K562 (cell line): ENCODE measurements at regions not wholly inside any gene's neighbourhood (a gene's known extent, or its start where the extent isn't known, plus 50 kb on each side); places are given as distances from the start of the nearest gene placed in this dataset.

Source experiments
- ATAC-seq: fragments of 200-7000 bp; cut with Tn5 transposase; 3 replicates; pipeline ENCODE4 v1.9.1; 2020; ENCODE audit warnings: moderate library complexity
- BruUV-seq: library from RNA; stranded (reverse); fragments of 400-500 nt; replicated peaks from 2 replicates; lab custom pipeline; 2021; lab: Mats Ljungman, UMichigan
- CTCF ChIA-PET: fragments of 300-600 bp; formaldehyde crosslinking; extraction: SDS; loops from one replicate; lab custom pipeline; 2021; ENCODE audit warnings: low intra/inter-chr PET ratio; lab: Yijun Ruan, JAX
- POLR2A ChIA-PET: fragments of 300-600, 350-650 bp; sonication (Branson Sonifier 250); formaldehyde crosslinking; extraction: SDS; loops from one replicate; lab custom pipeline; 2021; ENCODE audit warnings: antibody characterized with exemption, inconsistent platforms; lab: Yijun Ruan, JAX
- DNase-seq, 4 experiments: peaks; one replicate each; pipeline versions ENCODE4 v3.0.0 to v3.0.0-alpha.2; 2011 to 2018; ENCODE audit warnings: low spot score in 3 of 4, mixed read lengths in 3 of 4; ENCODE audit errors: extremely low read depth in 1 of 4
- FAIRE-seq: peaks from 2 replicates; lab custom pipeline; 2011; peaks lifted over from hg19 to GRCh38; lab: Jason Lieb, UNC
- H2AFZ ChIP-seq: 2 replicates; pipeline ENCODE4 v1.6.0; 2011; ENCODE audit warnings: low read depth, low read length, control low read depth, inconsistent platforms
- H3K27ac ChIP-seq: fragments of 200-600 bp; 3 replicates; pipeline ENCODE4 v1.8.0; 2011; ENCODE audit warnings: low read depth, mild to moderate bottlenecking, control low read depth, inconsistent platforms, low read length, moderate library complexity, mixed read lengths; ENCODE audit errors: extremely low read depth
- H3K27me3 ChIP-seq, 2 experiments: fragments of 300-600 bp in 1 of 2; 2 replicates in 1 of 2; 3 replicates in 1 of 2; pipeline versions ENCODE4 v1.6.0 to v1.8.0; 2011; ENCODE audit warnings: inconsistent platforms in 2 of 2, low read length in 2 of 2, mild to moderate bottlenecking in 1 of 2, mixed read lengths in 1 of 2, moderate library complexity in 1 of 2; ENCODE audit not compliant: control insufficient read depth in 2 of 2, insufficient read depth in 2 of 2
- H3K36me3 ChIP-seq: fragments of 300-600 bp; 3 replicates; pipeline ENCODE4 v1.8.0; 2011; ENCODE audit warnings: mild to moderate bottlenecking, low read length, inconsistent platforms; ENCODE audit not compliant: control insufficient read depth, insufficient read depth
- H3K4me1 ChIP-seq, 2 experiments: fragments of 200-600 bp in 1 of 2; replicated peaks in 1 of 2; 2 replicates in 1 of 2; 3 replicates in 1 of 2; pipeline versions ENCODE4 v1.5.1 to v1.8.0; 2011; ENCODE audit warnings: inconsistent platforms in 2 of 2, low read length in 2 of 2, mild to moderate bottlenecking in 1 of 2, mixed read lengths in 1 of 2, moderate library complexity in 1 of 2; ENCODE audit not compliant: control insufficient read depth in 2 of 2, insufficient read depth in 2 of 2
- H3K4me2 ChIP-seq: 2 replicates; pipeline ENCODE4 v1.6.1; 2011; ENCODE audit warnings: low read length, control low read depth, inconsistent platforms, mixed read lengths; ENCODE audit not compliant: insufficient read depth
- H3K4me3 ChIP-seq: fragments of 200-600 bp; sonication (generic), shearing (Covaris generic); 2 replicates; pipeline ENCODE4 v1.5.1; 2016; ENCODE audit warnings: control low read depth, inconsistent platforms
- H3K79me2 ChIP-seq: fragments of 200-600 bp; 3 replicates; pipeline ENCODE4 v1.8.0; 2011; ENCODE audit warnings: low read length, inconsistent platforms; ENCODE audit not compliant: control insufficient read depth, insufficient read depth
- H3K9ac ChIP-seq, 2 experiments: 2 replicates each; pipeline versions ENCODE4 v1.6.0 to v1.6.1; 2011; ENCODE audit warnings: low read depth in 2 of 2, low read length in 2 of 2, control low read depth in 1 of 2, inconsistent platforms in 1 of 2, mild to moderate bottlenecking in 1 of 2, mixed read lengths in 1 of 2; ENCODE audit not compliant: insufficient read depth in 1 of 2
- H3K9me1 ChIP-seq: one replicate; pipeline ENCODE4 v1.6.0; 2011; ENCODE audit warnings: inconsistent platforms, mild to moderate bottlenecking, low read length, moderate library complexity; ENCODE audit not compliant: control insufficient read depth, insufficient read depth
- H3K9me3 ChIP-seq: replicated peaks from 2 replicates; pipeline ENCODE4 v1.5.1; 2011; ENCODE audit warnings: low read depth, low read length, inconsistent platforms; ENCODE audit not compliant: control insufficient read depth, insufficient read depth
- H4K20me1 ChIP-seq: replicated peaks from 2 replicates; pipeline ENCODE4 v1.6.1; 2011; ENCODE audit warnings: low read length, inconsistent platforms, mixed read lengths; ENCODE audit not compliant: control insufficient read depth, insufficient read depth
- ARID1B ChIP-seq: fragments of 450-650 bp; IDR thresholded peaks from 2 replicates; pipeline ENCODE4 v1.6.1; 2016; ENCODE audit warnings: antibody characterized with exemption, mild to moderate bottlenecking, inconsistent platforms
- BDP1 ChIP-seq: IDR thresholded peaks from 3 replicates; pipeline ENCODE4 v1.6.1; 2011; ENCODE audit not compliant: insufficient read length, insufficient read depth
- C11orf30 ChIP-seq: fragments of 450-650 bp; IDR thresholded peaks from 2 replicates; pipeline ENCODE4 v1.6.1; 2016; ENCODE audit warnings: low read depth, mild to moderate bottlenecking
- CBFA2T2 ChIP-seq: fragments of 450-650 bp; conservative IDR thresholded peaks from 2 replicates; pipeline ENCODE4 v1.6.1; 2017; ENCODE audit warnings: mild to moderate bottlenecking
- CBFA2T3 ChIP-seq: fragments of 450-650 bp; IDR thresholded peaks from 2 replicates; pipeline ENCODE4 v1.6.1; 2017
- ELF2 ChIP-seq: fragments of 250-450 bp; sonication (Bioruptor Pico); IDR thresholded peaks from 2 replicates; pipeline ENCODE4 v1.5.0; 2021; ENCODE audit warnings: mild to moderate bottlenecking
- LCOR ChIP-seq: sonication (generic); formaldehyde crosslinking; IDR thresholded peaks from 2 replicates; pipeline ENCODE4 v1.8.0; 2022; ENCODE audit warnings: mild to moderate bottlenecking, missing genetic modification reagents
- MAFG ChIP-seq: fragments of 450-650 bp; conservative IDR thresholded peaks from 2 replicates; pipeline ENCODE4 v1.6.1; 2016; ENCODE audit warnings: missing genetic modification characterization, missing compliant biosample characterization
- NCOA4 ChIP-seq: fragments of 450-650 bp; IDR thresholded peaks from 2 replicates; pipeline ENCODE4 v1.6.1; 2018; ENCODE audit warnings: mild to moderate bottlenecking; ENCODE audit not compliant: partially characterized antibody
- NUFIP1 ChIP-seq: fragments of 450-650 bp; IDR thresholded peaks from 2 replicates; pipeline ENCODE4 v1.6.1; 2018; ENCODE audit not compliant: partially characterized antibody
- RBM22 ChIP-seq: fragments of 200-400 bp; formaldehyde crosslinking; IDR thresholded peaks from 2 replicates; pipeline ENCODE4 v1.6.1; 2018; ENCODE audit warnings: low read length, low read depth; ENCODE audit not compliant: poor library complexity, severe bottlenecking
- SMARCA5 ChIP-seq: fragments of 450-650 bp; IDR thresholded peaks from 2 replicates; pipeline ENCODE4 v1.6.1; 2016
- TRIM24 ChIP-seq, 2 experiments: fragments of 450-650 bp; IDR thresholded peaks; 2 replicates each; pipeline ENCODE4 v1.6.1; 2016
- ZBTB7A ChIP-seq: IDR thresholded peaks from 2 replicates; pipeline ENCODE4 v1.6.1; 2011; ENCODE audit warnings: low read depth, mild to moderate bottlenecking, low read length, moderate library complexity, borderline replicate concordance; ENCODE audit not compliant: control insufficient read depth
- ZKSCAN8 ChIP-seq: fragments of 200-800 bp; sonication (Bioruptor generic); IDR thresholded peaks from 2 replicates; pipeline ENCODE4 v1.6.1; 2016; ENCODE audit warnings: missing genetic modification characterization, missing compliant biosample characterization
- ZNF584 ChIP-seq: fragments of 200-800 bp; sonication (Bioruptor generic); IDR thresholded peaks from 2 replicates; pipeline ENCODE4 v1.6.1; 2016; ENCODE audit warnings: low read depth, mild to moderate bottlenecking, missing genetic modification characterization, missing compliant biosample characterization
- ZNF766 ChIP-seq: fragments of 200-800 bp; sonication (Bioruptor generic); conservative IDR thresholded peaks from 2 replicates; pipeline ENCODE4 v1.6.1; 2016; ENCODE audit warnings: missing genetic modification characterization, missing compliant biosample characterization
- WGBS: fragments of 100-300 bp; shearing (Covaris generic); methylation state at CpG from one replicate; pipeline ENCODE4 v1.1.6; 2016; ENCODE audit warnings: low coverage, mixed read lengths; ENCODE audit not compliant: insufficient coverage; ENCODE audit errors: missing lambda C conversion rate; 5-methylcytosine and 5-hydroxymethylcytosine counted together
- in situ Hi-C: fragments of 300-500 bp; cut with MboI; formaldehyde crosslinking; loops from 4 replicates; pipeline ENCODE4 v1.15.0; 2018; ENCODE audit warnings: inconsistent platforms, mixed read lengths
- intact Hi-C: fragments of 100-400 bp; cut with micrococcal nuclease; formaldehyde crosslinking; loops from 2 replicates; pipeline ENCODE4 v1.14.2; 2022
- TF ChIP-seq, protein P1 (sequence below), 2 experiments: fragments of 450-650 bp; IDR thresholded peaks; 2 replicates each; pipeline ENCODE4 v1.6.1; 2018; ENCODE audit warnings: mild to moderate bottlenecking in 2 of 2, low read depth in 1 of 2; ENCODE audit not compliant: partially characterized antibody in 2 of 2
- TF ChIP-seq, protein P2 (sequence below): sonication (generic); formaldehyde crosslinking; IDR thresholded peaks from 2 replicates; pipeline ENCODE4 v1.8.1; 2022; ENCODE audit warnings: missing genetic modification reagents

DNA sequence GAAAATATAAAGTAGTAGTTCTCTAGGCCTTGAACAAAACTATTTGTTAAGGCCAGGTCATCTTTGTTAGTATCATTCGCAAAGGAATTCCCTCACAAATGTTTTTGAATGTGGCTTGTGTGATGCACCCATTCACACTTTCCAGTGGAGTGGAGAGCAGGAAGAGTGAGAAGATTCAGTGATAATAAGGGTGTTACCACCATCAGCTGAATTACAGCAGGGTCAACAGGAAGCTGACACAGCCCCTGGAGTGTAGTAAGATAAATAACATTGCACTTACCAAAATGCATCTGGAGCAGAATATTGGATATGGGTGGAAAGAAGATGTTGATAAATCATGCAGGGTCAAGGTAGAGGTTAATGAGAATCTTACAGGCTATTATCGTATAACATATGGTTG, 231.0 kb downstream of the DSC3 start:
- Histone ChIP-seq H3K36me3 (no peaks in the 10 kb centered on the region), H3K9me3 (no peaks in the 10 kb centered on the region), H2AFZ (no peak overlapping the region), H3K27ac (no peak overlapping the region), H3K4me2 (peak overlapping the region; percentile 8; the same call in 1 of the 2 replicates), H3K9ac (no peak overlapping the region), H3K4me1 (peaks cover 0 to 5% of the 10 kb centered on the region in 2 experiments; a peak in 2 of 5 replicates), H3K27me3 (no peaks in the 10 kb centered on the region), H3K4me3 (no peak overlapping the region), H3K79me2 (no peaks in the 10 kb centered on the region), H3K9me1 (no peaks in the 10 kb centered on the region), H4K20me1 (no peaks in the 10 kb centered on the region)
- FAIRE-seq (no peak), DNase-seq (peak in 1 of 4 experiments; percentile 48), ATAC-seq (peak; percentile 78)
- in situ Hi-C loops (no loop called here), intact Hi-C loops (no loop called here)
- no TSS peak for BruUV-seq
- ChIA-PET POLR2A (no interaction called here), CTCF (no interaction called here)
- WGBS, result 10% methylated on average over 2 of the region's 2 CpGs
- TF ChIP-seq NUFIP1, result no peak
- 0 out of 4 replicates have a peak, but pooled peaks of 1 of the 2 experiments have one; percentile 13 for TF ChIP-seq TRIM24 (IDR thresholded peaks at IDR 0.05)
- no peak for TF ChIP-seq ZNF766
- TF ChIP-seq, protein P1, sequence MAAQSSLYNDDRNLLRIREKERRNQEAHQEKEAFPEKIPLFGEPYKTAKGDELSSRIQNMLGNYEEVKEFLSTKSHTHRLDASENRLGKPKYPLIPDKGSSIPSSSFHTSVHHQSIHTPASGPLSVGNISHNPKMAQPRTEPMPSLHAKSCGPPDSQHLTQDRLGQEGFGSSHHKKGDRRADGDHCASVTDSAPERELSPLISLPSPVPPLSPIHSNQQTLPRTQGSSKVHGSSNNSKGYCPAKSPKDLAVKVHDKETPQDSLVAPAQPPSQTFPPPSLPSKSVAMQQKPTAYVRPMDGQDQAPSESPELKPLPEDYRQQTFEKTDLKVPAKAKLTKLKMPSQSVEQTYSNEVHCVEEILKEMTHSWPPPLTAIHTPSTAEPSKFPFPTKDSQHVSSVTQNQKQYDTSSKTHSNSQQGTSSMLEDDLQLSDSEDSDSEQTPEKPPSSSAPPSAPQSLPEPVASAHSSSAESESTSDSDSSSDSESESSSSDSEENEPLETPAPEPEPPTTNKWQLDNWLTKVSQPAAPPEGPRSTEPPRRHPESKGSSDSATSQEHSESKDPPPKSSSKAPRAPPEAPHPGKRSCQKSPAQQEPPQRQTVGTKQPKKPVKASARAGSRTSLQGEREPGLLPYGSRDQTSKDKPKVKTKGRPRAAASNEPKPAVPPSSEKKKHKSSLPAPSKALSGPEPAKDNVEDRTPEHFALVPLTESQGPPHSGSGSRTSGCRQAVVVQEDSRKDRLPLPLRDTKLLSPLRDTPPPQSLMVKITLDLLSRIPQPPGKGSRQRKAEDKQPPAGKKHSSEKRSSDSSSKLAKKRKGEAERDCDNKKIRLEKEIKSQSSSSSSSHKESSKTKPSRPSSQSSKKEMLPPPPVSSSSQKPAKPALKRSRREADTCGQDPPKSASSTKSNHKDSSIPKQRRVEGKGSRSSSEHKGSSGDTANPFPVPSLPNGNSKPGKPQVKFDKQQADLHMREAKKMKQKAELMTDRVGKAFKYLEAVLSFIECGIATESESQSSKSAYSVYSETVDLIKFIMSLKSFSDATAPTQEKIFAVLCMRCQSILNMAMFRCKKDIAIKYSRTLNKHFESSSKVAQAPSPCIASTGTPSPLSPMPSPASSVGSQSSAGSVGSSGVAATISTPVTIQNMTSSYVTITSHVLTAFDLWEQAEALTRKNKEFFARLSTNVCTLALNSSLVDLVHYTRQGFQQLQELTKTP (IDR thresholded peaks at IDR 0.05; ENCODE audit: low read depth in 1 of 2, partially characterized antibody in 2 of 2), result no peak
- TF ChIP-seq CBFA2T2, result 0 out of 2 replicates have a peak, but pooled peaks have one; percentile 16
- TF ChIP-seq ZNF584, result no peak
- TF ChIP-seq ARID1B, result peak; percentile 19; the same call in 1 of the 2 replicates
- TF ChIP-seq SMARCA5, result no peak
- no peak for TF ChIP-seq C11orf30
- TF ChIP-seq ELF2, result no peak
- TF ChIP-seq, protein P2, sequence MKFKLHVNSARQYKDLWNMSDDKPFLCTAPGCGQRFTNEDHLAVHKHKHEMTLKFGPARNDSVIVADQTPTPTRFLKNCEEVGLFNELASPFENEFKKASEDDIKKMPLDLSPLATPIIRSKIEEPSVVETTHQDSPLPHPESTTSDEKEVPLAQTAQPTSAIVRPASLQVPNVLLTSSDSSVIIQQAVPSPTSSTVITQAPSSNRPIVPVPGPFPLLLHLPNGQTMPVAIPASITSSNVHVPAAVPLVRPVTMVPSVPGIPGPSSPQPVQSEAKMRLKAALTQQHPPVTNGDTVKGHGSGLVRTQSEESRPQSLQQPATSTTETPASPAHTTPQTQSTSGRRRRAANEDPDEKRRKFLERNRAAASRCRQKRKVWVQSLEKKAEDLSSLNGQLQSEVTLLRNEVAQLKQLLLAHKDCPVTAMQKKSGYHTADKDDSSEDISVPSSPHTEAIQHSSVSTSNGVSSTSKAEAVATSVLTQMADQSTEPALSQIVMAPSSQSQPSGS, result no peak
- no peak for TF ChIP-seq RBM22
- no peak for TF ChIP-seq MAFG (tag)
- no peak for TF ChIP-seq NCOA4
- TF ChIP-seq LCOR (CRISPR knock-in tag), result no peak
- TF ChIP-seq ZKSCAN8 (CRISPR knock-in tag), result no peak
- TF ChIP-seq ZBTB7A, result no peak
- TF ChIP-seq BDP1, result no peak
- peak; percentile 61 for TF ChIP-seq CBFA2T3
